Stimulated activated CD4-positive, alpha-beta T cell treated with anti-CD3 and anti-CD28 coated beads, Interleukin-4, amount 100 ng/mL, for 48 hours (primary cell): ENCODE measurements at regions not wholly inside any gene's neighbourhood (a gene's known extent, or its start where the extent isn't known, plus 50 kb on each side); places are given as distances from the start of the nearest gene placed in this dataset.

Source experiments
- DNase-seq, 2 donors: peaks; one replicate each; pipeline ENCODE4 v3.0.0-alpha.2; 2020; ENCODE audit warnings: low read depth in 2 of 2

DNA sequence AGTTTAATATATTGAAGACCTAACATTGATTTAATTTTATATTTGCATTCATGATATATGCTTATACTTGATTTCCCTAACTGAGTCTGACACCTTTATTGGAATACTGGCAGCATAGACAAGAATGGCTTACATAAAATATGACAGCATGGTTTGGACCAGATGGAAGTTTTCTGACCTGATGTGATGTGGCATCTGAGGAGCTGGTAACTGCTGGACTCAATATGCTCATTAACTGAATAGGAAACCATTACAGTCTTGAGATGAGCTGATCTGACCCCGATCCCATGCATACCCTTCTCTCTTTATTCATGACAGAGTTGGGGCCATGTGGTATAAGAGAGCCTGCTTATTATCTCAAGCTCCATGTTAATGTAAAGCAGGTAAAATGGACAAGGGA, 604.8 kb upstream of the SEL1L start:
- no peak for DNase-seq

DNA sequence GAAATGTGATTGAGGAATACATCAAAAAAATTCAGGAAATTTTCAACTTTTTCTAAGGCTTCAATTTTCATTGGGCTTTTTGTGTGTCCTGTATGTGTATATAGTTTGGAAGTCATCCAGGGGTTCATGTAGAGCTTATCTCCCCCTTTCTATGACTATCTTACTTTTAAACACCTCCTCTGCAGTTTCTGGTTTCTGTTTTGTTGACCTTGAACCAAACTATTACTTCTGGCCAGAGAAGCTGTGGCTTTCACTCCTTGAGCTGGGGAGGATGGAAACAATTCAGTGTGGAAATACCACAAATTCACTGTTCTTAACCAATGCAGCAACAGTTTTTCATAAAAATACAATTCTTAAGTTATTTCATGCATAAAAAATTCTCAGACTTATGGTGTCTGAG, 613.2 kb upstream of the SEL1L start:
- no peak for DNase-seq

DNA sequence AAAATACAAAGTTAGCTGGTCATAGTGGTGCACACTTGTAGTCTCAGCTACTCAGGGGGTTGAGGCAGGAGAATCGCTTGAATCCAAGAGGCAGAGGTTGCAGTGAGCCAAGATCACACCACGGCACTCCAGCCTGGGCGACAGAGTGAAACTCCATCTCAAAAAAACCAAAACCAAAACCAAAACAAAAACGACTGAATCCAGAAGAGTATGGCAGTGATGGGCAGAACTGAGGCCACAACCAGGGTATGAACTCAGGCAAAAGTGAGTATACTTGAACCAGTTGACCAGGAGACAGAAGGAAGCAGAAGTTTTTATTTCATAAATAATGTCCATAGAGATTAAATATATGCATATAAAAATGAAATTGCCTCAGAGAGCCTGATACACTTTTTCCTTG, 620.0 kb upstream of the SEL1L start:
- no peak for DNase-seq

DNA sequence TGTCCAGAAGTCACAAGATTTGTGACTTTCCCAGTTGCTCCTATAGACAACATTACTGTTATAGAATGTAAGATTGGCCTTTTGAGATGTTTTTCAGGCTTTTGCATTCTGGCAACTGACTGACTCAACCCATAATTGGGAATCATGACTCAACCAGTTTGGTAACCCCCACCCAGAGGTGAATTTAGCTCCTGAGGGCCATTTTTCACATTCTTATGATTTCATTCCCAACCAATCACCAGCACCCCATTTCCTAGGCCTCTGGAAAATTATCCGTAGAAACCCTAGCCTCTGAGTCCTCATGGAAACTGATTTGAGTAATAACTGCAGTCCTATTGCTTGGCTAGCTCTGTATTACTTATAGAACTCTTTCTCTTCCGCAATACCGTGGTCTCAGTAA, 626.0 kb upstream of the SEL1L start:
- DNase-seq: no peak

DNA sequence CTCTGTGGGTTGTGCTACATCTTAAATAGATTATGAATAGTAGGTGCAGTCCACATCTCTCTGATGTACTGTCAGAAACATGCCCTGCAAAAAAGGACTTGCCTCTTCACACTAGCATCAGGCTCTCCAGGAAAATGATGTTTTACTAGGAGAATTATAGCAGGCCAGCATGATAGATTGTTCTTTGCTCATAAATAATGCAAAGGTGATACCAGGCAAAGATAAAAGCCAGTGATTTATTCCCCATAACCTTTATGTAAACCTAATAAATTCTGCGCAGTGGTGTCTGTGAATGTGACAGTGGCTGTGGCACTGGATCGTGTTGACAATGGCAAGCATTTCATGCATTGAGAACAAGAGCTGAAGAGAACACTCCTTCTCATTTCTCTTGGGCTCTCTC, 646.5 kb upstream of the SEL1L start:
- no peak for DNase-seq

DNA sequence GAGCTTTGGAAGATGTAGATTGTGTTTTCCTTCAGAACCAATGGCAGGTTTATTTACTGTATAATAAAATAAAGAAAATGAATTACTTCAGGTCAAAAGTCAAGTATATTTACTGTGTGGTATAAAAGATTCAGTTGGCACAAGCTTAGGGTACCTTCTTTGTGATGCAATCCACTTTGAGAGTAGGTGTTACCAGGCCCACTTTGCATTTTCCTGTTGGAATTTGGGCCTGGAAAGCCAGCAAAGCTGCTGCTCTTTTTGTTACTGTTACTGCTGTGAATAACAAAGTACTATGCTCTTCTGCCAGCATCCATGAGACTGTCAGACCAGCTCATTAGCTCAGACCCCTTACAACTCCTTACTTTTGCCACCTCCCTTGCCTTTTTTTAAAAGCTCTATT, 649.0 kb upstream of the SEL1L start:
- DNase-seq: no peak

DNA sequence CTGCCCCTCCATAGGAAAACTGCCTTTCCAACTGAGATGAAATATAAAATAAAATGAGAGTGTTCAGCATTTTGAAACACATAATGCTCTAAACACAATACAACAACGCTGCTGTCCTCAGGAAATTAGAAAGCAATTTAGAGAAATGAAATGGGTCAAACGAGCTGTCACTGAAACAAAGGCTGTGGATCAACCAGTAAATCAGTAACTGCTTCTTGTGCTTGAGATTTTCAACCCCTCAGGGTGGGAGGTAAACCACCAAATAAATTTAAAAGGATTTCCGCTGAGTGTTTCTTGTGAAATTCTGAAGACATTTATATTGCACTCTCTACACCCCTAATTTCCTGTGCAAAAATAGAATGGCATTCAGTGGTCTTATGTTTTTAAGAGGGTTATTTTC, 657.1 kb upstream of the SEL1L start:
- DNase-seq: no peak

DNA sequence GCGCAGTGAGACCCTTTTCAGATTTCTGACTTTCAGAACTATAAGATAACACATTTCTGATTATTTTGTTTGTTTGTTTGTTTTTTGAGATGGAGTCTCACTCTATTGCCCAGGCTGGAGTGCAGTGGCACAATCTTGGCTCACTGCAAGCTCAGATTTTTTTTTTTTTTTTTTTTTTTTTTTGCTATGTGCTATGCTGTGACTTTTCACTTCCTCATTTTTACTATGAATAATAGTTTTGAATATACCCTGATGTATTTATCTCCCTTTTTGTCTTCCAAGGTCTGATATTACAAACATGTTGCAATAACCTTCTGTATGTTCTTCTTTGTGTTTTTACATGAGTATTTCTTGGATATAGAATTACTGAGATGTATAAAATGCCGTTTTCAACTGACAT, 658.7 kb upstream of the SEL1L start:
- DNase-seq: no peak

DNA sequence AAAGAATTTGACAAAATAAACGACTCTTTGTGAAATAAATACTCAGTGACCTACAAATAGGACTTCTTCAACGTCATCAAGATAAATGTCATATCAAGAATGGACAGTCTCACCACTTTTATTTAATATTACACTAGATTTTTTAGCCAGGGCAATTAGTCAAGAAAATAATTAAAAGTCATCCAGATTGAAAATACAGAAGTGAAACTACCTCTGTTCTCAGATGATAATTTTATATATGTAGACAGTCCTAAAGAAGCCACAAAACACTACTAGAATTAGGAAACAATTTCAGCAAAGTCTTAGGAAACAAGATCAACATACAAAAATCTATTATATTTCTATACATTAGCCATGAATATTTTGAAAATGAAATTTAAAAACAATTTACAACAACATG, 689.6 kb upstream of the SEL1L start:
- DNase-seq: no peak

DNA sequence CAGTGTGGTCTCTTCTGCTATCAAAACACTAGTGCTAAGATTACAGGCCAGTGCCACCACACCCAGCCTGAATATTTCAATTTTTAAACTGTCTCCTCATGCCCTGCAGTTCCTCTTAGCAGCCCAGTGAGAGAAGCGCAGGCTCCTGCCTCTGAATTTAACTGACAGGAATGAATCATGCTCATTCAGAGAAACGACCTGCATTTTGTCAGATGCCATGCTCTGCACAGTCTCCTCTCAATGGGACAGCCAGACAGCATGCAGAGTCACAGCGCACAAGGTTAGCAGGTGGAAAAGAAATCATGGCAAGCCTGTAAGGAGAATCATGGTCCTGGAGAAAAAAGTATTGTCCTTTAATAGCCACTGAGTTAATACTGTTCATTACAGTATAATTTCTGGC, 691.0 kb upstream of the SEL1L start:
- no peak for DNase-seq

DNA sequence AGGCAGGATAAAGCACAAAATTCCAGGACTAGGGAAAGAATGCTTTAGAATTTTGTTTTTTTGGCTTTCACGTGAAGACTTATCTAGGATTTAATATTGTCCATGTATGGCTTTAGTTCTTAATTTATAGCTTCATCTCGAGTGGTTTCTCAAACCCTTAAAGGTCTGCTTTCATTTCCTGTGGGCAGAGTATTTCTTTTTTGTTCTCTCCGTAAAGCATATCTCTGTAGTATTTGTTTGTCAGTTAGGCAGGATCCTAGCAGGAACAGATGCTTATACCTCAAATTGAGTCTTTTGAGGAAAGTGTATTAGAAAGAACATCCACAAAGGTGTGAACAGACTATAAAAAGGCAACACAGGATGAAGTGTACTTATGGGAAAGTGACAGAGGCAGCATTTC, 697.1 kb upstream of the SEL1L start:
- DNase-seq: no peak

DNA sequence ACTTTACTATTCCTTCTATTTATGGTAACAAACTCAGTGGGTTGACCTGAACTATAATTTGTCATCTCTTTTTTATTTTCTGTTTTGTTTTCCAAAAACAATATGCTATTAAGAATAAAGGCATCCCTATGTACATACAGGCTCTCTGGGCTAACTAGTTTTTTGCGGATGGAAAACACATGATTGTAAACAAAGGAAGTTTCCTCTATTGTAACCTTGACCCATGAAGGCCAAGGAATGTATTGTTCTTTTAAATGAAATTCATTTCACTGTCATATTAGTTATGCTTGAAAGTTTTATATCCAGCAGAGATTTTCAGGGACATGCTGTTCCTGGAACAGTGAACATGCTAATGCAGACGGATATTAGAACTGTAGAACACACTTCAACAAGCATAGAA, 705.0 kb upstream of the SEL1L start:
- no peak for DNase-seq

DNA sequence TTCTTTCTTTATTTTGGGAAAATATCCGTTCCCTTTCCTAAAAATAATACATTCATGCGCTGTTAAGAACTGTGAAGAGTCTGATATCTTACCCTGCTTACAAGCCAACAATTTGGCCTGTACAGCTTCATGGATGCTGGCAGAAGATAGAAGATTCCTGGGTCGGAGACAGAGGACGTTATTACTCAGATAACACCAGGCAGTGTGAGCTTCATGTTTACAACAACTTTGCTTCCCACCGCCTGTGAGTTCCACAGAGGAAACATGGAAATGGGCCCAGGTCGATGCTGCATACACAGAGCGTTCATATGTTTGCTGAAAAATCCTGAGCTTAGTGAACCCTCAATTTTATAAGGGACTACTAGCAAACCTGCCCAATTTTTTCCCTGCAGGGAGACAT, 705.6 kb upstream of the SEL1L start:
- DNase-seq: no peak

DNA sequence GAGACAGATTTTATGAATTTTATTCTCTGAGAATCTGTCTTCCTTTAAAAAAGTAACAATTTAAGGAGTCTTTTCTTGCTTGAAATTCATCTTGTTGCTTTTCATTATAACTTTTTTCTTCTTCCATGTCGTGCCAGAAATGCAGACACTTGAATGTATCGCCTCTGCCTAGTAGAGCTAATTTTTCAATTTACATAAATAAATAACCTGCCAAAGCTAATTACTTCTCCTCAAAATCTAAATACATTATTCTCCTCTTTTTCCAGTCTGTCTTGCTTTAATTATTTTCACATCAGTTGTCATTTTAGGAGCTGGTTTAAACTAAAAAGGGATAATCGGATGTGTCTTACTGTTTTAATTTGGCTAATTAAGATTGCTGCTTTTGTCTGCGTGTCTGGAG, 711.1 kb upstream of the SEL1L start:
- DNase-seq: no peak

DNA sequence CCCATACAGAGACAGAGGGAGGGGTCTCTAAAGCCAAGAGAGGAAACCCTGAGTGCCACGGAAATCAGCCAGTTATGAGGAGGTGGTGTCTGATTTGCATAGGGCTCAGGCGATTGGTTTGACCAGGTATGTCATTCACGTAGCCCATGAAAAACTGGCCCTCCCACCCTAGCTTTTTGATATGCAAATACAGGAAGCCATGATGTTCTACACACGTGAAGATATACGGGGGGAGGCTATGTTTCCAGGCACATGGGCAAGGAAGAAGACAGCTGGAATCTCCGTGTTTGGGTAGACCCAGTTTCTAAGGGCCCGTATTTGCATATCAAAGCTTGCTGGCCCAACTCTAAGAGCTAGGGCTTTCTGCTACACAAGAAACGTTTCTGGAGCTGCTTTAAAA, 717.8 kb upstream of the SEL1L start:
- DNase-seq: no peak

DNA sequence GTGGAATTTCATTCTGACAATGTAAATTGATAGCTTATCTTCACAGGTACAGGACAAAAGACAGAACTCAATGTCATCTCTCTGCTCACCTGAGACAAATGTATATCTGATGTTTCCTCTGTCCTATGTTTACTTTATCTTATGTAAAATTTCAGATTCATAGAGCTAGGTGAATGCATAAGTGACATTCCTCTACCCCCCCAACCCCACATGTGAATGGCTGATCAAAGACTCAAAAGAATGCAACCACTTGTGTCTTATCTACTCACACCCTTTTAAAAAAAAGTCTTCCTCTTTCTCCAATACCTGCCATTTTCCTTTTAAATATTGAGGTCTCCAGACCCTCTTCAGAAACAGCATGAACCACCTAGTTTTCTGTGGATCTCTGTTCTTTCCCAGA, 736.6 kb upstream of the SEL1L start:
- DNase-seq: no peak

DNA sequence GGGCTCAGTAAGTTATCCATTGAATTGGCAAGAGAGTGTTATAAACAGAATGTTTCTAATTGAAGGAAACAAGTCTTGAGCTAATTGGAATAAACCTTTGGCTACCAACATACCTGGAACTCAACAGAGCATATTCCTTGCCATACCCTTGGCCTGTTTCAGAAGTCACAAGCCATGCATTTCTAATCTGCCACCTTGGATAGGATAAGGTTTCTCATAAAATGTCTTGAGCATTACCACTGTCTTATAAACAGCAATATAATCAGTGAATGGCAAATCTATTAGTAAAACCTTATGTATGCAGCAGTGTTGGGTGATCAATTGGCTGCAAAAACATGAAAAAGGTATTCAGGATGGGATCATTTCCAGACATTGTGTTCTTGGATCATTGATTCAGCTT, 765.2 kb upstream of the SEL1L start:
- no peak for DNase-seq

DNA sequence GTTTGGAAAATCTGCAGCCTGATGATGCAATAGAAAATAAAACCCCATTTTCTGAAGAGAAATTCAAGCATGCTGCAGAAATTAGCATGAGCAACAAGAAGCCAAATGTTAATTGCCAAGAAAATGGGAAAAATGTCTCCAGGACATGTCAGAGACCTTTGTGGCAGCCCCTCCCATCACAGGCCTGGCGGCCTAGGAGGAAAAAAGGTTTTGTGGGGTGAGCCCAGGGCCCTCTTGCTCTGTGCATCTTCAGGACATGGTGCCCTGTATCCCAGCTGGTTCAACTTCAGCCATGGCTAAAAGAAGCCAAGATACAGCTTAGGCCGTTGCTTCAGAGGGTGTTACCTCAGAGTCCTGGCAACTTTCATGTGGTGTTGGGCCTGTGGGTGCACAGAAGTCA, 775.5 kb upstream of the SEL1L start:
- no peak for DNase-seq

DNA sequence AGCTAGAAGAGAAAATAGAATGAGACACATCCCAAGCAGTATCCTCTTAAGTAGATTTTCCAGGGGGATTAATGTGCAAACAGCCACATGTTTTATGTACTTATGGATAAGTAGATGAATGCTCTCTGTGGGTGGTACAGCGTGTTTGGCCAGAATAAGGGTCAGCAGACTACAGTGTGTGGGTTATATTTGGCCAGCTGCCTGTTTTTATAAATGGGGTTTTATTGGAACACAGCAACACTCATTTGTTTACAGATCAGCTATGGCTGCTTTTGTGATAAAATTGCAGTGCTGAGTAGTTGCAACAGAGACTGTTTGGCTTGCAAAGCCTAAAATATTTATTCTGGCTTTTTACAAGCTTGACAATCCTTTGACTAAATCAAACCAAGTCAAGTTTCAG, 780.2 kb upstream of the SEL1L start:
- no peak for DNase-seq

DNA sequence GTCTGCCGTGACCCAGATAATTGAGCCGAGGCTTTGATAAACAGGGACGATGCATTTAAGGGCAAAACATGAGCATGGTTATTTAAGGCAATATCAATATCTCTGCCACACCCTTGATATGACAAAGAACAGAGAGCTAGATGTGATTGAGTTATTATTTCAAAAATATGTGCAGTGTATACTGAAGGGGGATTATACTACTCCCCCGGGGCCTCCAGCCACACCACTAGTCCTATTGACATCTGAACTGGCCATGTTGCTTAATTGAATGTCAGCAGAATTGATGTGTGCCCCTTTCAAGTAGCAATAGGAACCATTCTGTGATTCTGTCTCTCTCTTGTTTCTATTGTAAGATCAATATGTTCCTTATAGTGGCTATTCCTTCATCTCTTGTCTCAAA, 794.8 kb upstream of the SEL1L start:
- no peak for DNase-seq

DNA sequence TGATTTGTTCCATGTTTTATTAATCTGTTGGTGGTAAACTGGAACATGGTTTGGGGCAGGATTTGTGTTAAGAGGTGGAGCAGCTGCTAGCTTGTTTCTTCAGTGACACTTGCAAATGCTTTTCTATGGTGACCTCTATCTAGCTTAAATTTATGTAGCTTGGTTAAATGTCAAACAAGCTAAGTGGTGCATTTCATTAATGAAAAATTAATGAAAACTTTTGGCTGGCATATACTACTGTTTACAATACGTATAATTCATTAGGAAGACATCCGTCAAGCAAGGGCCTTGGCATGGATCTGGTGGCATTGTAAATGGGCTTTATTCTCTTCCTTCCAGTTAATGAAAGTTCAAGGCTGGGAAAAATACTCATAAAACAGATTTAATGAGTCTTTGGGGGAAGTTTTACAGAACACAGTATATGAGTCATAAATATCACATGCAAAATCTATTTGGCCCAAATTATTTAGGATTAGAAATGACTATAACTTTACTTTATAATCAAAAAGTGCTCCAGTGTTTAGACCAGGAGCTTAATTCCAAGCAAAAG, 807.7 kb upstream of the SEL1L start:
- DNase-seq: no peak

DNA sequence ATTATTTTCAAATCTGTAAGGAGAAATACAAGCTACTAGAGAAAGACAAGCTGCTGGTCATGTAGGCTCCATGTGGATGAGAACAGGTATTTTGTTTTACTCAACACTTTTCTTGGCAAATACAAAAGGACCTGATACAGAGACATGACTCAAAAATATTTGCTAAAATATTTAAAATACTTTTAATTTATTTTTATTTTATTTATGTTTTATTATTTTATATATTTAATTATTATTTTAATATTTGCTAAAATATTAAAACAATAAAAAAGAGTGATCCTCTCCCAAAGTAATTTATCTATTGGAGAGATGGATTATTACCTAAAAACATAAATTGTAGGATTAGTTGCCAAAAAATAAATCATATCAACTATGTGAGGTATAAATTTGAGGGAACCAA, 808.9 kb upstream of the SEL1L start:
- no peak for DNase-seq

DNA sequence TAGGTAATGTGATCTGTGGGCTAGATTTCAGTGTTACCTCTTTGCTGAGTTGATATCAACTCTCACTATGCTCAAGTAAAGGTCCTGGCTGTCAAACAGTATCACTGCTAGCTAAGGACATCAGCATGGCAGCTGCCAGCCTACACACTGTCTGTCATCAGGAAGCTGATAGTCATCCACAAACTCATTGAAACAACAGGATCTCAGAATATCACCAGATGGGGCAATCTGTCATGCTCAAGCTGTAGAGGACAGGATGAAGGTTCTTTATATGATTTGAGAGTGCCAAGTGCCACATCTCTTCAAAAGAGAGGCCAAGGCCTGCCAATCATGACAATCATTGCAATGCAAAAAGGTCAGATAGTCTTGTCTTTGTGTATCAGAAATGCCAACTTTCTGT, 811.5 kb upstream of the SEL1L start:
- no peak for DNase-seq

DNA sequence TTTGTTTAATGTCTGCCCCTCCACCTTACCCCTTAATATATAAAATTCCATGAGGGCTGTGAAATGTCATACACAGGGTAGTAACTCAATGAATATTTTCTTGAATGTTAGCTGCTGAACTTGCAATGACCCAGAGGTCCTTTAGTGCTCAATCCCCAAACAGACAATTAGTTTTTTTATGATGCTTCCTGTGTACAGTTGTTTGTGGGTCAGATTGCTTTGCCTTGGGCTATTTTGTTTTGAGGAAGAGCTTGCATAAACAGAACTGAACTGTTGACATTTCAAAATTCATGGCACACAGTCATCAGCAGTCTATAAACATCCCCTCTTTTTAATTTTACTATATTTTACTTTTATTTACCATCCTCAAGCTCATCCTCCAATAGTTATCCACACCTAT, 820.5 kb upstream of the SEL1L start:
- DNase-seq: no peak

DNA sequence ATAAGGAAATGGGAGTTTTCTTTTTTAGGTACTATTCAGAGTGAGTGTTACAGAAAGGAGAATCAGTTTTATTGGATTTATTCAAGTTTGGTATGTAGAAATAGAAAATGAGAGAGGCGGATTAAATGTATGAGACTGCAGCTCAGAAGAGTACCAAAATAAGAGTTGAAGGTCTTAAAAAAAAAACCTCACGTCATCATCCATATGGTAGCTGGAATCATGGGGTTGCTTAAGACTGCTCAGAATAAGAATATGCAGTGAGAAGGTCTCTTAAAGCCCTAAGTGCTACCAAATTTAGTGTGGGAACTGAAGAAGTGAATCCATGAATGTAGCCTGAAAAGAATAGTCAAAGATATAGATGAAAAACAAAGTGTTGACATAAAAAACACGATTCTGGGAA, 825.5 kb upstream of the SEL1L start:
- no peak for DNase-seq
